Panc1 (cell line): ENCODE measurements at regions not wholly inside any gene's neighbourhood (a gene's known extent, or its start where the extent isn't known, plus 50 kb on each side); places are given as distances from the start of the nearest gene placed in this dataset.

Experiments
- ATAC-seq: fragments of 200-7000 bp; cut with Tn5 transposase; 2 replicates; pipeline ENCODE4 v1.9.1; 2020; ENCODE audit warnings: mild to moderate bottlenecking, moderate library complexity
- BruUV-seq: library from RNA; stranded (reverse); fragments of 400-500 nt; replicated peaks from 2 replicates; lab custom pipeline; 2021; lab: Mats Ljungman, UMichigan
- CTCF ChIA-PET: fragments of 300-600 bp; sonication (Branson Sonifier 250); formaldehyde crosslinking; loops from one replicate; lab custom pipeline; 2022; ENCODE audit warnings: antibody characterized with exemption; lab: Charles Lee
- POLR2A ChIA-PET: fragments of 300-600 bp; sonication (Branson Sonifier 250); formaldehyde crosslinking; loops from one replicate; lab custom pipeline; 2022; ENCODE audit warnings: antibody characterized with exemption; lab: Charles Lee
- DNase-seq: peaks from one replicate; pipeline ENCODE4 v3.0.0-alpha.2; 2010; ENCODE audit warnings: low read depth, low spot score
- H3K27ac ChIP-seq: 2 replicates; pipeline ENCODE4 v1.5.1; 2011; ENCODE audit warnings: mild to moderate bottlenecking, low read length, inconsistent platforms
- H3K27me3 ChIP-seq: fragments of 200-500 bp; sonication (Bioruptor generic); 2 replicates; pipeline ENCODE4 v1.6.0; 2014; ENCODE audit warnings: low read length, inconsistent platforms; ENCODE audit not compliant: control insufficient read depth, insufficient read depth
- H3K36me3 ChIP-seq: fragments of 200-500 bp; sonication (Bioruptor generic); 2 replicates; pipeline ENCODE4 v1.5.1; 2014; ENCODE audit warnings: inconsistent platforms, mild to moderate bottlenecking, low read length, moderate library complexity; ENCODE audit not compliant: control insufficient read depth, insufficient read depth
- H3K4me1 ChIP-seq: 2 replicates; pipeline ENCODE4 v1.5.1; 2011; ENCODE audit warnings: inconsistent platforms, mild to moderate bottlenecking, low read length, moderate library complexity; ENCODE audit not compliant: control insufficient read depth, insufficient read depth
- H3K4me3 ChIP-seq, 2 experiments: 2 replicates each; pipeline ENCODE4 v1.5.1; 2011 to 2012; ENCODE audit warnings: low read depth in 2 of 2, low read length in 2 of 2, mild to moderate bottlenecking in 2 of 2, inconsistent platforms in 1 of 2, moderate library complexity in 1 of 2
- H3K9me3 ChIP-seq: fragments of 200-500 bp; sonication (Bioruptor generic); 2 replicates; pipeline ENCODE4 v1.5.1; 2014; ENCODE audit warnings: low read depth, mild to moderate bottlenecking, inconsistent platforms, low read length, moderate library complexity; ENCODE audit not compliant: control insufficient read depth, insufficient read depth
- POLR2AphosphoS5 ChIP-seq: IDR thresholded peaks from 2 replicates; pipeline ENCODE4 v1.6.1; 2012; ENCODE audit warnings: mild to moderate bottlenecking, low read depth, low read length, moderate library complexity
- SIN3A ChIP-seq: IDR thresholded peaks from 2 replicates; pipeline ENCODE4 v1.6.1; 2012; ENCODE audit warnings: low read depth, mild to moderate bottlenecking, low read length, moderate library complexity, borderline replicate concordance; ENCODE audit not compliant: insufficient read depth
- TCF7L2 ChIP-seq: IDR thresholded peaks from 2 replicates; pipeline ENCODE4 v1.6.1; 2011; ENCODE audit warnings: mild to moderate bottlenecking, low read depth, low read length, inconsistent platforms
- in situ Hi-C: cut with HindIII; loops from 2 replicates; pipeline ENCODE4 v1.10.0; 2016; ENCODE audit warnings: low sequenced_read_pairs, low pct_unique_long_range_greater_than_20kb
- intact Hi-C: fragments of 100-400 bp; cut with micrococcal nuclease; formaldehyde crosslinking; loops from one replicate; pipeline ENCODE4 v1.10.0; 2022; ENCODE audit not compliant: unreplicated experiment
- TF ChIP-seq, protein P1 (sequence below): fragments of 450-650 bp; IDR thresholded peaks from 2 replicates; pipeline ENCODE4 v1.5.1; 2017; ENCODE audit warnings: mild to moderate bottlenecking
- TF ChIP-seq, protein P2 (sequence below), 2 experiments: IDR thresholded peaks; 2 replicates each; pipeline ENCODE4 v1.6.1; 2011 to 2012; ENCODE audit warnings: low read depth in 2 of 2, control low read depth in 1 of 2, low read length in 1 of 2, mild to moderate bottlenecking in 1 of 2, moderate library complexity in 1 of 2; ENCODE audit not compliant: insufficient read depth in 1 of 2

DNA sequence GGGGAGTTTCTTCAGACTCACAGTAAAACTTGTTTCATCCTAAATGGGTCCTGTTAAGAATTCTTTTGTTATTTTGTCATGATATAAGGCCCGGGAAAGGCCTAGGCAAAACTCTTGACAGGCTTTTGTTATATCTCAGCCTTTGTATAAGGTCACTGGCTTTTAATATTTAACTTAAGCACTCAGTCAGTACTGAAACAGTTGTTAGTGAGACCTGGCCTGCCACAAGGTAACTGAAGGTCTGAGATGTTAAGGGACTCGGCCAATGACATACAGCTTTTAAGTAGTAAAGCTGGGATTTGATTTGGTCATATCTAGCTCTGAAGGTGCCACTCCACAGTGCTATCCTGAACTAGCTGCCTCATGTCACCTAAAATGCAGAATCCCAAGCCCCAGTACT is 57.2 kb upstream of the STEAP4 start:
- Histone ChIP-seq H3K27ac (no peak overlapping the region), H3K4me3 (no peak overlapping the region), H3K4me1 (no peaks in the 10 kb centered on the region), H3K9me3 (no peaks in the 10 kb centered on the region), H3K36me3 (no peaks in the 10 kb centered on the region), H3K27me3 (no peaks in the 10 kb centered on the region)
- BruUV-seq, result no TSS peak
- TF ChIP-seq POLR2AphosphoS5 (no peak), SIN3A (no peak), TCF7L2 (no peak)
- TF ChIP-seq, protein P1, sequence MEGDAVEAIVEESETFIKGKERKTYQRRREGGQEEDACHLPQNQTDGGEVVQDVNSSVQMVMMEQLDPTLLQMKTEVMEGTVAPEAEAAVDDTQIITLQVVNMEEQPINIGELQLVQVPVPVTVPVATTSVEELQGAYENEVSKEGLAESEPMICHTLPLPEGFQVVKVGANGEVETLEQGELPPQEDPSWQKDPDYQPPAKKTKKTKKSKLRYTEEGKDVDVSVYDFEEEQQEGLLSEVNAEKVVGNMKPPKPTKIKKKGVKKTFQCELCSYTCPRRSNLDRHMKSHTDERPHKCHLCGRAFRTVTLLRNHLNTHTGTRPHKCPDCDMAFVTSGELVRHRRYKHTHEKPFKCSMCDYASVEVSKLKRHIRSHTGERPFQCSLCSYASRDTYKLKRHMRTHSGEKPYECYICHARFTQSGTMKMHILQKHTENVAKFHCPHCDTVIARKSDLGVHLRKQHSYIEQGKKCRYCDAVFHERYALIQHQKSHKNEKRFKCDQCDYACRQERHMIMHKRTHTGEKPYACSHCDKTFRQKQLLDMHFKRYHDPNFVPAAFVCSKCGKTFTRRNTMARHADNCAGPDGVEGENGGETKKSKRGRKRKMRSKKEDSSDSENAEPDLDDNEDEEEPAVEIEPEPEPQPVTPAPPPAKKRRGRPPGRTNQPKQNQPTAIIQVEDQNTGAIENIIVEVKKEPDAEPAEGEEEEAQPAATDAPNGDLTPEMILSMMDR, result no peak
- TF ChIP-seq, protein P2, sequence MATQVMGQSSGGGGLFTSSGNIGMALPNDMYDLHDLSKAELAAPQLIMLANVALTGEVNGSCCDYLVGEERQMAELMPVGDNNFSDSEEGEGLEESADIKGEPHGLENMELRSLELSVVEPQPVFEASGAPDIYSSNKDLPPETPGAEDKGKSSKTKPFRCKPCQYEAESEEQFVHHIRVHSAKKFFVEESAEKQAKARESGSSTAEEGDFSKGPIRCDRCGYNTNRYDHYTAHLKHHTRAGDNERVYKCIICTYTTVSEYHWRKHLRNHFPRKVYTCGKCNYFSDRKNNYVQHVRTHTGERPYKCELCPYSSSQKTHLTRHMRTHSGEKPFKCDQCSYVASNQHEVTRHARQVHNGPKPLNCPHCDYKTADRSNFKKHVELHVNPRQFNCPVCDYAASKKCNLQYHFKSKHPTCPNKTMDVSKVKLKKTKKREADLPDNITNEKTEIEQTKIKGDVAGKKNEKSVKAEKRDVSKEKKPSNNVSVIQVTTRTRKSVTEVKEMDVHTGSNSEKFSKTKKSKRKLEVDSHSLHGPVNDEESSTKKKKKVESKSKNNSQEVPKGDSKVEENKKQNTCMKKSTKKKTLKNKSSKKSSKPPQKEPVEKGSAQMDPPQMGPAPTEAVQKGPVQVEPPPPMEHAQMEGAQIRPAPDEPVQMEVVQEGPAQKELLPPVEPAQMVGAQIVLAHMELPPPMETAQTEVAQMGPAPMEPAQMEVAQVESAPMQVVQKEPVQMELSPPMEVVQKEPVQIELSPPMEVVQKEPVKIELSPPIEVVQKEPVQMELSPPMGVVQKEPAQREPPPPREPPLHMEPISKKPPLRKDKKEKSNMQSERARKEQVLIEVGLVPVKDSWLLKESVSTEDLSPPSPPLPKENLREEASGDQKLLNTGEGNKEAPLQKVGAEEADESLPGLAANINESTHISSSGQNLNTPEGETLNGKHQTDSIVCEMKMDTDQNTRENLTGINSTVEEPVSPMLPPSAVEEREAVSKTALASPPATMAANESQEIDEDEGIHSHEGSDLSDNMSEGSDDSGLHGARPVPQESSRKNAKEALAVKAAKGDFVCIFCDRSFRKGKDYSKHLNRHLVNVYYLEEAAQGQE (IDR thresholded peaks at IDR 0.05; ENCODE audit: insufficient read depth in 1 of 2, low read depth in 2 of 2, low read length in 1 of 2), result no peak
- in situ Hi-C loops, result no loop called here
- ChIA-PET POLR2A (no interaction called here), CTCF (no interaction called here)
- intact Hi-C loops, result no loop called here
- DNase-seq (no peak), ATAC-seq (no peak)

- no peak for ATAC-seq
- TF ChIP-seq, protein P2 (IDR thresholded peaks at IDR 0.05; ENCODE audit: insufficient read depth in 1 of 2, low read depth in 2 of 2, low read length in 1 of 2), result no peak
- TF ChIP-seq, protein P1, result no peak
- TF ChIP-seq SIN3A, result no peak
- no peak for TF ChIP-seq POLR2AphosphoS5
- intact Hi-C loops (no loop called here), in situ Hi-C loops (no loop called here)
- Histone ChIP-seq H3K36me3 (no peaks in the 10 kb centered on the region), H3K9me3 (no peaks in the 10 kb centered on the region), H3K4me1 (no peaks in the 10 kb centered on the region), H3K27me3 (no peaks in the 10 kb centered on the region), H3K27ac (no peak overlapping the region), H3K4me3 (no peak overlapping the region)
- POLR2A ChIA-PET, result no interaction called here
- no TSS peak for BruUV-seq
- no peak for DNase-seq
- CTCF ChIA-PET, result no interaction called here
Measured at GRCh38 chr7:88363249-88363648, 56.6 kb upstream of the STEAP4 start.
